C4-2B (cell line): ENCODE measurements at regions not wholly inside any gene's neighbourhood (a gene's known extent, or its start where the extent isn't known, plus 50 kb on each side); places are given as distances from the start of the nearest gene placed in this dataset.

Experiments
- ZFX ChIP-seq: fragments of 450-650 bp; IDR thresholded peaks from 2 replicates; pipeline ENCODE4 v1.6.1; 2017
- TF ChIP-seq, protein P1 (sequence below): fragments of 450-650 bp; conservative IDR thresholded peaks from 2 replicates; pipeline ENCODE4 v1.5.1; 2017; ENCODE audit warnings: mild to moderate bottlenecking

DNA sequence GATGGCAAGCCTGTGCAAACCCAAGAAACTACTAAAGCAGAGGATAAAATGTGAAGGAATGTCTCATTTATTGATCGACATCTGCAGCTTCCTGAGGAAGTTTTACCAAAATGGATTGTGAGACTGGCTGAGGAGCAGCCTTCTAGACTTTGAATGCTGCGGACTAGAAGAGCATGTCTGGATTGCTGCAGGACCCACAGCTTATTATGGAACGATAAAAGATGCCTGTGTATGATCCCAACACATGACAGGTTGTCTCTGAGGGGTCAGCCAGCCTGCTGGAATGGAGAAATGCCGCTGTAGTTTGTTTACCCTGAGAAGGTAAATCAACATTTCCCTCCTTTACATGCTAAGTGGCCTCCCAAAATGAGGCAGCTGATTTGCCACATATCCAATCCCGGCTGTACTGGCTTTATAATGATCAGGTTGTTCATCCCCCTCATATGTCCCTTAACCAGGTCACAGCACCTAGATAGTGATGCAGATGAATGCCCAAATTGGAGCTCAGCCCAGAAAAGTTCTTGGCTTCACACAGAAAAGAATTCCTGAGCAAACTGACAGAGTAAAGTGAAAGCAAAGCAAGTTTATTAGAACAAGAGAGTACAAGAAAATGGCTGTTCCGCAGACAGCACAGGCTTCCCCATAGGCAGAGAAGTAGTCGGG is 63.9 kb downstream of the IL12A start:
- TF ChIP-seq, protein P1, sequence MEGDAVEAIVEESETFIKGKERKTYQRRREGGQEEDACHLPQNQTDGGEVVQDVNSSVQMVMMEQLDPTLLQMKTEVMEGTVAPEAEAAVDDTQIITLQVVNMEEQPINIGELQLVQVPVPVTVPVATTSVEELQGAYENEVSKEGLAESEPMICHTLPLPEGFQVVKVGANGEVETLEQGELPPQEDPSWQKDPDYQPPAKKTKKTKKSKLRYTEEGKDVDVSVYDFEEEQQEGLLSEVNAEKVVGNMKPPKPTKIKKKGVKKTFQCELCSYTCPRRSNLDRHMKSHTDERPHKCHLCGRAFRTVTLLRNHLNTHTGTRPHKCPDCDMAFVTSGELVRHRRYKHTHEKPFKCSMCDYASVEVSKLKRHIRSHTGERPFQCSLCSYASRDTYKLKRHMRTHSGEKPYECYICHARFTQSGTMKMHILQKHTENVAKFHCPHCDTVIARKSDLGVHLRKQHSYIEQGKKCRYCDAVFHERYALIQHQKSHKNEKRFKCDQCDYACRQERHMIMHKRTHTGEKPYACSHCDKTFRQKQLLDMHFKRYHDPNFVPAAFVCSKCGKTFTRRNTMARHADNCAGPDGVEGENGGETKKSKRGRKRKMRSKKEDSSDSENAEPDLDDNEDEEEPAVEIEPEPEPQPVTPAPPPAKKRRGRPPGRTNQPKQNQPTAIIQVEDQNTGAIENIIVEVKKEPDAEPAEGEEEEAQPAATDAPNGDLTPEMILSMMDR = no peak
- no peak for TF ChIP-seq ZFX
